Glutamatergic neuron (in vitro differentiated cells): ENCODE measurements at regions not wholly inside any gene's neighbourhood (a gene's known extent, or its start where the extent isn't known, plus 50 kb on each side); places are given as distances from the start of the nearest gene placed in this dataset.

Source experiments
- DNase-seq: peaks from one replicate; pipeline ENCODE4 v3.0.0; 2022
- H3K27ac Mint-ChIP-seq: one replicate; pipeline ENCODE4 v1.8.0; 2020; ENCODE audit warnings: mild to moderate bottlenecking, mixed read lengths, inconsistent platforms; ENCODE audit not compliant: unreplicated experiment
- H3K27me3 Mint-ChIP-seq: one replicate; pipeline ENCODE4 v1.8.0; 2020; ENCODE audit warnings: mild to moderate bottlenecking, moderate library complexity, mixed read lengths, inconsistent platforms; ENCODE audit not compliant: unreplicated experiment
- H3K36me3 Mint-ChIP-seq: one replicate; pipeline ENCODE4 v1.8.0; 2020; ENCODE audit warnings: mild to moderate bottlenecking, mixed read lengths, inconsistent platforms; ENCODE audit not compliant: unreplicated experiment
- H3K4me1 Mint-ChIP-seq: one replicate; pipeline ENCODE4 v1.8.0; 2020; ENCODE audit warnings: mild to moderate bottlenecking, low read depth, mixed read lengths, inconsistent platforms; ENCODE audit not compliant: unreplicated experiment
- H3K4me3 Mint-ChIP-seq: one replicate; pipeline ENCODE4 v1.8.0; 2020; ENCODE audit warnings: mild to moderate bottlenecking, mixed read lengths, inconsistent platforms; ENCODE audit not compliant: unreplicated experiment
- H3K9me3 Mint-ChIP-seq: one replicate; pipeline ENCODE4 v1.8.0; 2020; ENCODE audit warnings: mild to moderate bottlenecking, moderate library complexity, mixed read lengths, inconsistent platforms; ENCODE audit not compliant: unreplicated experiment
- TF ChIP-seq, protein P1 (sequence below): fragments of 200-600 bp; sonication (generic); IDR thresholded peaks from one replicate; pipeline ENCODE4 v1.5.0; 2021; ENCODE audit not compliant: partially characterized antibody, unreplicated experiment

DNA sequence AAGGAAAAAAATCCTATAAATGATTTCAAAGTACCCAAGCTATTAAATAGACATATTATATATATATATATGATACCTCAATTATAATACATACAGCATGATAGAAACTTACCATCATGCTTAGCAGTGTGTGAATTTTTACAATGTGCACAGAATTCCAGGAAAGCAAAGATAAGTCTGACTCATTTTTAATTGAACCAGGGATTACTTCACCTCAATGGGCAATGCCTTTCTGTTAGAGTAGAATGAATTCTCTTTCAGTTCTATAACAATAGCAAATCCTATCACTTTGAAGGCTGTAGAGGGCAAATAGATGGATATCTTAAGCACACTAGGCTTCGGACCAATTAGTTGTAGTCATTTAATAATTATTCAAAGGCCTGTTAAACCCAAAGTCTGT, 54.8 kb upstream of the P3H2 start:
- Mint-ChIP-seq H3K9me3 (no peaks in the 10 kb centered on the region), H3K27ac (no peak overlapping the region), H3K4me1 (no peaks in the 10 kb centered on the region), H3K4me3 (no peak overlapping the region), H3K36me3 (peaks cover 7% of the 10 kb centered on the region), H3K27me3 (no peaks in the 10 kb centered on the region)
- TF ChIP-seq, protein P1, sequence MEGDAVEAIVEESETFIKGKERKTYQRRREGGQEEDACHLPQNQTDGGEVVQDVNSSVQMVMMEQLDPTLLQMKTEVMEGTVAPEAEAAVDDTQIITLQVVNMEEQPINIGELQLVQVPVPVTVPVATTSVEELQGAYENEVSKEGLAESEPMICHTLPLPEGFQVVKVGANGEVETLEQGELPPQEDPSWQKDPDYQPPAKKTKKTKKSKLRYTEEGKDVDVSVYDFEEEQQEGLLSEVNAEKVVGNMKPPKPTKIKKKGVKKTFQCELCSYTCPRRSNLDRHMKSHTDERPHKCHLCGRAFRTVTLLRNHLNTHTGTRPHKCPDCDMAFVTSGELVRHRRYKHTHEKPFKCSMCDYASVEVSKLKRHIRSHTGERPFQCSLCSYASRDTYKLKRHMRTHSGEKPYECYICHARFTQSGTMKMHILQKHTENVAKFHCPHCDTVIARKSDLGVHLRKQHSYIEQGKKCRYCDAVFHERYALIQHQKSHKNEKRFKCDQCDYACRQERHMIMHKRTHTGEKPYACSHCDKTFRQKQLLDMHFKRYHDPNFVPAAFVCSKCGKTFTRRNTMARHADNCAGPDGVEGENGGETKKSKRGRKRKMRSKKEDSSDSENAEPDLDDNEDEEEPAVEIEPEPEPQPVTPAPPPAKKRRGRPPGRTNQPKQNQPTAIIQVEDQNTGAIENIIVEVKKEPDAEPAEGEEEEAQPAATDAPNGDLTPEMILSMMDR: no peak
- DNase-seq: no peak

DNA sequence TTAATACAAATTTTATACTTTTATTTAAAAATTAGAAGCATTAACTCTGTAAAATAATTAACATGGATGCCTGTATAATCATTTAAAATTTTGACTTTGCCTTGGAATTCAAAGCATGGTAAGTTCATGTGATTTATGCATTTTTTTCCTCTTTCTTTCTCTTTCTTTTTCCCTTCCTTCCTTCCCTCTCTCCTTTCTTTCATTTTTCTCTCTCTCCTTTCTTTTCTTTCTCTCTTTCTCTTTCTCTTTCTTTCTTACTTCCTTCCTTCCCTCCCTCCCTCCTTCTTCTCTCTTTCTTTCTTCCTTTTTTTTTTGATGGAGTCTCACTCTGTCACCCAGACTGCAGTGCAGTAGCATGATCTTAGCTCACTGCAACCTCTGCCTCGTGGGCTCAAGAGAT, 53.8 kb upstream of the P3H2 start:
- no peak for DNase-seq
- Mint-ChIP-seq H3K36me3 (peaks cover 7% of the 10 kb centered on the region), H3K4me3 (no peak overlapping the region), H3K27me3 (no peaks in the 10 kb centered on the region), H3K4me1 (no peaks in the 10 kb centered on the region), H3K27ac (no peak overlapping the region), H3K9me3 (no peaks in the 10 kb centered on the region)
- TF ChIP-seq, protein P1: no peak

DNA sequence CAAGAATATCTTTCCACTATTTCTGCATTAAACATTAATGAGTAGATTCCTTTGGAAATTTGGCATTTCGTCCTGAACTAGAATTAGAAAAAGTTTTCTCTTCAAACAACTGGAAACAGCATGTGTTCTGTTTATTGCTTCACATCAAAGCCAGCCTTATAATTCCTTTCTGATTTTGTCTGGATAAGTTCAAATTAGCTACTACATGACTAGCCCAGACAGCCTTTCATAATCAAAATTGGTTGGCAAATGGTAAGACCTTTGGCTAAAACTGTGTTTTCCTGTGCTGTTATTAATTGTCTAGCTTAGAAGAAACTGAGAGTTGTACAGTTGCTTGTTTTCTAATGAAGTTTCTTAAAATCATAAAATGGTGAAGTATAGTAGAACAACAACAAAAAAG, 52.7 kb upstream of the P3H2 start:
- Mint-ChIP-seq H3K27me3 (no peaks in the 10 kb centered on the region), H3K9me3 (no peaks in the 10 kb centered on the region), H3K27ac (no peak overlapping the region), H3K36me3 (peaks cover 7% of the 10 kb centered on the region), H3K4me3 (no peak overlapping the region), H3K4me1 (no peaks in the 10 kb centered on the region)
- DNase-seq: no peak
- TF ChIP-seq, protein P1: no peak

DNA sequence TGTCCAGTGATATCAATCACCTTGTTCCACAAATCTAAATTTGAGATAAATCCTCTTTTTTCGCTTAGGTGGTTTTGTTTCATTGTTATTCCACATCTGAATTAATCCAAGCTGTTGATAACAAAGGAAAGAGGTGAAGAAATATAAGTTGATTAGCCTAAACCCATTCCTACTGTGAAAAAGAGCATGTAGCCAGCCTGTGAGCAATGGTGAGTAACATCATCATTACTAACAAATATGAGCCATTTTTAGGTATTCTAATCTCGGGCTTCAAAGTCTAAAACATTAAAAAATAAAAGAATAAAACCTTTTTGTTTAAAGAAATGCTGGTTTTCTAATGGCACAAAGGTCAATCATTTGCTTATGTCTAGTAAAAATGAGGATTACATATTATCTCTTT, 52.1 kb upstream of the P3H2 start:
- no peak overlapping the region for H3K4me3 Mint-ChIP-seq
- no peaks in the 10 kb centered on the region for H3K27me3 Mint-ChIP-seq
- DNase-seq: no peak
- peaks cover 7% of the 10 kb centered on the region for H3K36me3 Mint-ChIP-seq
- H3K27ac Mint-ChIP-seq: no peak overlapping the region
- H3K4me1 Mint-ChIP-seq: no peaks in the 10 kb centered on the region
- TF ChIP-seq, protein P1: no peak
- no peaks in the 10 kb centered on the region for H3K9me3 Mint-ChIP-seq
